ENCODE measurements at regions not wholly inside any gene's neighbourhood (a gene's known extent, or its start where the extent isn't known, plus 50 kb on each side); places are given as distances from the start of the nearest gene placed in this dataset.

GRCh38 chr5:124257048-124257447 lies 489.4 kb downstream of the ZNF608 start:
- no peak overlapping the region for H3K9ac ChIP-seq (ENCODE audit: insufficient read length)
- H3K36me3 ChIP-seq (ENCODE audit: insufficient read depth, low read length) = no peaks in the 10 kb centered on the region
- TF ChIP-seq FOXP2 (optimal IDR thresholded peaks at IDR 0.05; ENCODE audit: control extremely low read depth, extremely low read length, insufficient read depth) = no peak
- TF ChIP-seq EZH2 (IDR thresholded peaks at IDR 0.05) = no peak
- no peak for TF ChIP-seq POLR2AphosphoS5 (IDR thresholded peaks at IDR 0.05; ENCODE audit: borderline replicate concordance, low read depth, low read length)
- DNase-seq (ENCODE audit: low read depth, low spot score) = no peak
- no peaks in the 10 kb centered on the region for H3K9me3 ChIP-seq (ENCODE audit: low read depth, low read length)
- no peak overlapping the region for H3K27ac ChIP-seq
- H3K4me3 ChIP-seq = no peak overlapping the region

GRCh38 chr5:124253203-124253810 lies 493.1 kb downstream of the ZNF608 start:
- Histone ChIP-seq H3K4me3 (no peak overlapping the region), H3K36me3 (ENCODE audit: insufficient read depth, low read length) (no peaks in the 10 kb centered on the region), H3K27ac (no peak overlapping the region), H3K9ac (ENCODE audit: insufficient read length) (no peak overlapping the region), H3K9me3 (ENCODE audit: low read depth, low read length) (no peaks in the 10 kb centered on the region)
- no peak for DNase-seq (ENCODE audit: low read depth, low spot score)
- TF ChIP-seq FOXP2 (optimal IDR thresholded peaks at IDR 0.05; ENCODE audit: control extremely low read depth, extremely low read length, insufficient read depth) (no peak), EZH2 (IDR thresholded peaks at IDR 0.05) (no peak), POLR2AphosphoS5 (IDR thresholded peaks at IDR 0.05; ENCODE audit: borderline replicate concordance, low read depth, low read length) (no peak)

GRCh38 chr5:124252747-124253146 lies 493.7 kb downstream of the ZNF608 start:
- Histone ChIP-seq H3K36me3 (ENCODE audit: insufficient read depth, low read length) (no peaks in the 10 kb centered on the region), H3K9me3 (ENCODE audit: low read depth, low read length) (no peaks in the 10 kb centered on the region), H3K9ac (ENCODE audit: insufficient read length) (no peak overlapping the region), H3K4me3 (no peak overlapping the region), H3K27ac (no peak overlapping the region)
- no peak for DNase-seq (ENCODE audit: low read depth, low spot score)
- TF ChIP-seq POLR2AphosphoS5 (IDR thresholded peaks at IDR 0.05; ENCODE audit: borderline replicate concordance, low read depth, low read length) = no peak
- TF ChIP-seq EZH2 (IDR thresholded peaks at IDR 0.05) = no peak
- TF ChIP-seq FOXP2 (optimal IDR thresholded peaks at IDR 0.05; ENCODE audit: control extremely low read depth, extremely low read length, insufficient read depth) = no peak

DNA sequence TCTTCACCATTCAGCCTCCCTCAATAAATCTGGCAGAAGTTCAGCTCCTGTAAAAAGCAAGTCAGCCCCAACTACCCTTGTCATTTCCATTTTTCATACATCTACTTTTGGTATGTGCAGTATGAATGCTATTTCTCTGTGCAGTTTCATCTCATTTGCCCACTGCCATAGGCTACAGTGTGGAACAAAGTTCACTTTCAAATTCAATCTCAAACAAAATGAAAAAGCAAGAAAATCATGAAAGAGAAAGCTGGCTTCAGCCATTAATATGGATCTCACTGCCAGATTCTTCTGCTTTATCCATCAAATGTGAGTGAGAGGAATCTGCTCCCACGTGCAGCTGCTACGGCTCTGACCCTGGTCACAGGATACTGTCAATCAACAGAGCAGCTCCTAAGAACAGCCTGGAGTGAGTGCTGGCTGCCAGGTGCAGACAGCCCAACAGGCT lies 494.2 kb downstream of the ZNF608 start:
- H3K27ac ChIP-seq = no peak overlapping the region
- no peak for DNase-seq (ENCODE audit: low read depth, low spot score)

DNA sequence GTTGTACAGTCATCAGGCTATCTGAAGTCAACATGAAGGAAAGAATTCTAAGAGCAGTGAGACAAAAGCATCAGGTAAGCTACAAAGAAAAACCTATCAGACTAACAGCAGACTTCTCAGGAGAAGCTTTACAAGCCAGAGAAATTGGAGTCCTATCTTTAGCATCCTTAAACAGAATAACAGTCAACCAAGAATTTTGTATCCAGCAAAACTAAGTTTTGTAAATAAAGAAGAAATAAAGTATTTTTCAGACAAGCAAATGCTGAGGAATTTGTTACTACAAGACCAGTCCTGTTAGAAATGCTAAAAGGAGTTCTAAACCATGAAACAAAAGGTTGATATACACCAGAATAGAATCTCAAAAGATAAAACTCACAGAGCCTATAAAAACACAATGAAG lies 501.2 kb downstream of the ZNF608 start:
- DNase-seq (ENCODE audit: low read depth, low spot score) = no peak
- Histone ChIP-seq H3K36me3 (ENCODE audit: insufficient read depth, low read length) (no peaks in the 10 kb centered on the region), H3K27ac (no peak overlapping the region), H3K9me3 (ENCODE audit: low read depth, low read length) (no peaks in the 10 kb centered on the region), H3K4me3 (no peak overlapping the region), H3K9ac (ENCODE audit: insufficient read length) (no peak overlapping the region)
- no peak for TF ChIP-seq POLR2AphosphoS5 (IDR thresholded peaks at IDR 0.05; ENCODE audit: borderline replicate concordance, low read depth, low read length)
- TF ChIP-seq EZH2 (IDR thresholded peaks at IDR 0.05) = no peak
- TF ChIP-seq FOXP2 (optimal IDR thresholded peaks at IDR 0.05; ENCODE audit: control extremely low read depth, extremely low read length, insufficient read depth) = no peak

More for the DNA sequence above, 494.2 kb downstream of the ZNF608 start:
- Histone ChIP-seq H3K9me3 (ENCODE audit: low read depth, low read length) (no peaks in the 10 kb centered on the region), H3K36me3 (ENCODE audit: insufficient read depth, low read length) (no peaks in the 10 kb centered on the region), H3K9ac (ENCODE audit: insufficient read length) (no peak overlapping the region), H3K4me3 (no peak overlapping the region)
- TF ChIP-seq POLR2AphosphoS5 (IDR thresholded peaks at IDR 0.05; ENCODE audit: borderline replicate concordance, low read depth, low read length) = no peak

DNA sequence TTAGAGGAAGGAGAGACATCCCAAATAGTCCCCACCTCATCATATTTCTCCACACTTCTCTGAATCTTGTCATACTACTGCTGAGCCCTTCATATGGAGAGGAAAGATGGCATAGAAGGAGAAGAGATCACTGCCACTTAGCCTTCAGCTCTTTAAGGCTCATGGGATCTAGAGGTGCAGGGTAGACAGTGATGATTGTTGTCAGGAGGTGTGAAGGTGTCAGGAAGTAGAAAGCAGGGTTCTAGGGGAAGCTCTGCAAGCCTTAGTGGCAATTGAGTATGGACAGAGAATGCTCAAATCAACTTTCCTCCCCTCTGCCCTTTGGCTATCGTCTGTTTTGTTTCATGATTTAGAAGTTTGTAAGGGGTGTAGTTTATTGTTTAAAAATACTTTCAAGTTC lies 505.7 kb downstream of the ZNF608 start:
- H3K9me3 ChIP-seq (ENCODE audit: low read depth, low read length) = no peaks in the 10 kb centered on the region
- H3K27ac ChIP-seq = no peak overlapping the region
- no peak overlapping the region for H3K4me3 ChIP-seq
- no peak for DNase-seq (ENCODE audit: low read depth, low spot score)
- TF ChIP-seq EZH2 (IDR thresholded peaks at IDR 0.05) (no peak), POLR2AphosphoS5 (IDR thresholded peaks at IDR 0.05; ENCODE audit: borderline replicate concordance, low read depth, low read length) (no peak)
- no peaks in the 10 kb centered on the region for H3K36me3 ChIP-seq (ENCODE audit: insufficient read depth, low read length)
- H3K9ac ChIP-seq (ENCODE audit: insufficient read length) = no peak overlapping the region

DNA sequence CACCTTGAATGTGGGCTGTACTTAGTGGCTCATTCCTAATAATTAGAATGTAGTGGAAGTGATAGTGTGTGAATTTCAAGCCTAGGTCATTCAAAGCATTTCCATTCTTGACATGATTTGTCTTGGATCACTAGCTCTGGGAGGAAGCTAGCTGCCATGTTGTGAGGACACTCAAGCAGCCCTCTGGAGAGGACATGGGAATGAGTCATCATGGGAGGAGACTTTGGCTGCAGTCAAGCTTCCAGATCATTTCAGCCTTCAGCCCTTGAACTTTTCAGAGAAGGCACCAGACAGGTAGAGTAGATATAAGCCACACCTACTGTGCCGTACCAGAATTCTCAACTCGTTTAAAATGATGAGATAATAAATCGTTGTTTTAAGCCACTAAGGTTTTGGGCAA lies 506.9 kb downstream of the ZNF608 start:
- no peak for TF ChIP-seq POLR2AphosphoS5 (IDR thresholded peaks at IDR 0.05; ENCODE audit: borderline replicate concordance, low read depth, low read length)
- no peak for TF ChIP-seq EZH2 (IDR thresholded peaks at IDR 0.05)
- no peak for TF ChIP-seq FOXP2 (optimal IDR thresholded peaks at IDR 0.05; ENCODE audit: control extremely low read depth, extremely low read length, insufficient read depth)
- H3K36me3 ChIP-seq (ENCODE audit: insufficient read depth, low read length) = no peaks in the 10 kb centered on the region

GRCh38 chr5:124238350-124238749 lies 508.1 kb downstream of the ZNF608 start:
- TF ChIP-seq FOXP2 (optimal IDR thresholded peaks at IDR 0.05; ENCODE audit: control extremely low read depth, extremely low read length, insufficient read depth) (no peak), EZH2 (IDR thresholded peaks at IDR 0.05) (no peak), POLR2AphosphoS5 (IDR thresholded peaks at IDR 0.05; ENCODE audit: borderline replicate concordance, low read depth, low read length) (no peak)
- H3K9me3 ChIP-seq (ENCODE audit: low read depth, low read length) = no peaks in the 10 kb centered on the region
- H3K9ac ChIP-seq (ENCODE audit: insufficient read length) = no peak overlapping the region
- no peak overlapping the region for H3K4me3 ChIP-seq
- no peak for DNase-seq (ENCODE audit: low read depth, low spot score)
- no peaks in the 10 kb centered on the region for H3K36me3 ChIP-seq (ENCODE audit: insufficient read depth, low read length)
- no peak overlapping the region for H3K27ac ChIP-seq

More for the DNA sequence above, 506.9 kb downstream of the ZNF608 start:
- Histone ChIP-seq H3K4me3 (no peak overlapping the region), H3K9ac (ENCODE audit: insufficient read length) (no peak overlapping the region), H3K27ac (no peak overlapping the region), H3K9me3 (ENCODE audit: low read depth, low read length) (no peaks in the 10 kb centered on the region)
- no peak for DNase-seq (ENCODE audit: low read depth, low spot score)

DNA sequence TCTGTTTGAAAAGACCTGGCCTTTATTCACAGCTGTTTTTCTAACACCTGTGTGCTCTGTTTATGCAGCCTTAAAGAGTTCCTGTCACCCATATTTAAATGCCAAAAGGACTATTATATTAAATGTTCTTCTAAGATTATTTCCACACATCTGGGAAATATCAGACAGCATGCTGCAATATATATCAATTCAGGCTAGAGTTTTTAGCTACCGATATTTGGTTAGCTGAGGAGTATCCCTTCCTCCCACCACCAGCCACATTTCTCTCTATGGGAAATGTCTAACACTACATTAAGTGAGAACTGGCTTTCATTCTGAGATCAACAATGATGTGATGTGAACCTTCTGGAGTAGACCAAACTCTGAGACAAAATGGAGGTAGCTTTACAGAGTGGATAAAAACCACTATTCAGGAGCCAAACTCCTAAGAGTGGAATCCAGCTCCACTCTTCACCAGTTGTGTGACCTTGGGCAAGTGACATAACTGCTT lies 509.2 kb downstream of the ZNF608 start:
- Histone ChIP-seq H3K9ac (ENCODE audit: insufficient read length) (no peak overlapping the region), H3K9me3 (ENCODE audit: low read depth, low read length) (no peaks in the 10 kb centered on the region), H3K27ac (no peak overlapping the region), H3K36me3 (ENCODE audit: insufficient read depth, low read length) (no peaks in the 10 kb centered on the region), H3K4me3 (no peak overlapping the region)
- DNase-seq (ENCODE audit: low read depth, low spot score) = no peak
- no peak for TF ChIP-seq POLR2AphosphoS5 (IDR thresholded peaks at IDR 0.05; ENCODE audit: borderline replicate concordance, low read depth, low read length)
- TF ChIP-seq FOXP2 (optimal IDR thresholded peaks at IDR 0.05; ENCODE audit: control extremely low read depth, extremely low read length, insufficient read depth) = no peak
